ENCODE measurements at regions not wholly inside any gene's neighbourhood (a gene's known extent, or its start where the extent isn't known, plus 50 kb on each side); places are given as distances from the start of the nearest gene placed in this dataset.

DNA sequence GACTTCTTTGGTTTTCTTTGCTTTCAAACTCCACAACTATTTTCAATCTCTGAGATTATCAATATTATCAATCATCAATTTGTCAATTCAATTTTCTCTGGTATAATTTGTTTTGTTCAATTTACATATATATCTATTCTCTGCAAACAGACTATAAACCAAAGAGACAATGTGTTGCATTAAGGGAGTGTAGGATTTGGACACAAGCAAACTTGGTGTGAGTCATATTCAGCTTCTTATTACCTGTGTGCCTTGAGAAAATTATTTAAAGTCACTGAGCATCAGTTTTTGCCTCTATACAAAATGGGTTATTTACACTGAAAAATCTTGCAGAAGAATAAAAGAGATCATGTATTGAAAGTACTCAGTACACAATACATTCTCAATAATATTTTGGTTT lies 177.8 kb downstream of the NECTIN3 start:
- H3K4me3 ChIP-seq (ENCODE audit: low read depth, low read length): no peak overlapping the region
- H3K36me3 ChIP-seq (ENCODE audit: control insufficient read depth, insufficient read depth, low read length): no peaks in the 10 kb centered on the region
- Mint-ChIP-seq H3K4me3 (ENCODE audit: unreplicated experiment) (no peak overlapping the region), H3K36me3 (ENCODE audit: insufficient read depth, unreplicated experiment) (no peaks in the 10 kb centered on the region), H3K27me3 (ENCODE audit: insufficient read depth, unreplicated experiment) (peaks cover 3% of the 10 kb centered on the region), H3K27ac (ENCODE audit: unreplicated experiment) (no peak overlapping the region), H3K9me3 (ENCODE audit: unreplicated experiment) (no peaks in the 10 kb centered on the region), H3K4me1 (ENCODE audit: low read depth, unreplicated experiment) (no peaks in the 10 kb centered on the region)
- H3K9me3 ChIP-seq: no peaks in the 10 kb centered on the region
- TF ChIP-seq, protein P1, sequence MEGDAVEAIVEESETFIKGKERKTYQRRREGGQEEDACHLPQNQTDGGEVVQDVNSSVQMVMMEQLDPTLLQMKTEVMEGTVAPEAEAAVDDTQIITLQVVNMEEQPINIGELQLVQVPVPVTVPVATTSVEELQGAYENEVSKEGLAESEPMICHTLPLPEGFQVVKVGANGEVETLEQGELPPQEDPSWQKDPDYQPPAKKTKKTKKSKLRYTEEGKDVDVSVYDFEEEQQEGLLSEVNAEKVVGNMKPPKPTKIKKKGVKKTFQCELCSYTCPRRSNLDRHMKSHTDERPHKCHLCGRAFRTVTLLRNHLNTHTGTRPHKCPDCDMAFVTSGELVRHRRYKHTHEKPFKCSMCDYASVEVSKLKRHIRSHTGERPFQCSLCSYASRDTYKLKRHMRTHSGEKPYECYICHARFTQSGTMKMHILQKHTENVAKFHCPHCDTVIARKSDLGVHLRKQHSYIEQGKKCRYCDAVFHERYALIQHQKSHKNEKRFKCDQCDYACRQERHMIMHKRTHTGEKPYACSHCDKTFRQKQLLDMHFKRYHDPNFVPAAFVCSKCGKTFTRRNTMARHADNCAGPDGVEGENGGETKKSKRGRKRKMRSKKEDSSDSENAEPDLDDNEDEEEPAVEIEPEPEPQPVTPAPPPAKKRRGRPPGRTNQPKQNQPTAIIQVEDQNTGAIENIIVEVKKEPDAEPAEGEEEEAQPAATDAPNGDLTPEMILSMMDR (IDR thresholded peaks at IDR 0.05; ENCODE audit: insufficient read depth in 1 of 2, low read depth in 1 of 2, low read length in 1 of 2, severe bottlenecking in 1 of 2, unreplicated experiment in 1 of 2): no peak
- no TSS peak for BruUV-seq (replicated peaks)
- DNase-seq: no peak
- no peaks in the 10 kb centered on the region for H3K27me3 ChIP-seq (replicated peaks; ENCODE audit: control insufficient read depth, insufficient read depth, low read length)
- CTCF ChIA-PET: no interaction called here
- POLR2A ChIA-PET: no interaction called here
- no peaks in the 10 kb centered on the region for H3K4me1 ChIP-seq
- intact Hi-C loops (cut with micrococcal nuclease; ENCODE audit: unreplicated experiment): no loop called here

DNA sequence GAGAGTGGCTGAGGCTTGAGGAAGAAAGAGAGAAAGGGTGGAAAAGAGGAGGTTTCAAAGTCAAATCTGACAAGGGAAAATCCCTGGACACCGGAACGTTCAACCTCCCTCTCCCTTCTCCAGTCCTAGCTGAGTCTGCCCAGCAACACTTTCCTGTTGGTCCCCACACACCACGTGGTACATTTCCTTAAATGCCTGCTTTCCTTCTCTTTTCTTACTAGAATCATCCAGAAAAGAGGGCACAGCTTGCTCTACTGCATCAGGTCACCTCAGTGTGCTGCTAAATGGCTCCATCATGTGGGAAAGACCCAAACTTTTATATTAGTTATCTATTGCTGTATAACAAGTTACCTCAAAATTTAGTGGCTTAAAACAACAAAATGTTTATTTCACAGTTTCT lies 181.2 kb downstream of the NECTIN3 start:
- CTCF ChIA-PET: interaction anchor here (0.8 kb wide), 1 partner anchor 1223 kb away, joined by 13 read pairs; no protein-coding TSS in a partner anchor
- Histone ChIP-seq H3K36me3 (ENCODE audit: control insufficient read depth, insufficient read depth, low read length) (no peaks in the 10 kb centered on the region), H3K9me3 (no peaks in the 10 kb centered on the region), H3K4me3 (ENCODE audit: low read depth, low read length) (no peak overlapping the region), H3K4me1 (no peaks in the 10 kb centered on the region), H3K27me3 (replicated peaks; ENCODE audit: control insufficient read depth, insufficient read depth, low read length) (no peaks in the 10 kb centered on the region)
- no peak overlapping the region for H3K4me3 Mint-ChIP-seq (ENCODE audit: unreplicated experiment)
- no TSS peak for BruUV-seq (replicated peaks)
- TF ChIP-seq, protein P1 (IDR thresholded peaks at IDR 0.05; ENCODE audit: insufficient read depth in 1 of 2, low read depth in 1 of 2, low read length in 1 of 2, severe bottlenecking in 1 of 2, unreplicated experiment in 1 of 2): no peak
- peaks cover 3% of the 10 kb centered on the region for H3K27me3 Mint-ChIP-seq (ENCODE audit: insufficient read depth, unreplicated experiment)
- POLR2A ChIA-PET: no interaction called here
- no peaks in the 10 kb centered on the region for H3K4me1 Mint-ChIP-seq (ENCODE audit: low read depth, unreplicated experiment)
- intact Hi-C loops (cut with micrococcal nuclease; ENCODE audit: unreplicated experiment): no loop called here
- peak; percentile 18 to 38 for DNase-seq
- H3K9me3 Mint-ChIP-seq (ENCODE audit: unreplicated experiment): no peaks in the 10 kb centered on the region
- H3K36me3 Mint-ChIP-seq (ENCODE audit: insufficient read depth, unreplicated experiment): no peaks in the 10 kb centered on the region
- H3K27ac Mint-ChIP-seq (ENCODE audit: unreplicated experiment): no peak overlapping the region

DNA sequence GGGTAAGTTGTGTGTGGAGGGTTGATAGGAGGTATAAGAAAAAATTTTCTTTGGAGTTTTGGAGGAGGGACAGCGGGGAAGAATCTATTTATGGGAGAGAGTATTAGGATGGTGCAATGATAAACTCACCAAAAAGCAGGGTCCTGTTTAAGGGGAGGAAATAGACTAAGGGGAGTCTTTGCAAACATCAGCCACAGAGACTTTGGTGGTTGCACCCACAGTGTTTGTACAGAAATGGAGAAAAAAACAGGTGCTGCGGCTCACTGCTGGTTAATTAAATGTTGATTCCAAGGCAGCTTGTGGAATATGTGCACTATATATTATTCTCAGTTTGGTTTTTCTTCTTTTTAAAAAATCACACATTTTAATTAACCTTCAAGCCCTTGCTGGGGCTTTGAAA lies 182.1 kb downstream of the NECTIN3 start:
- intact Hi-C loops (cut with micrococcal nuclease; ENCODE audit: unreplicated experiment): no loop called here
- Histone ChIP-seq H3K4me1 (no peaks in the 10 kb centered on the region), H3K4me3 (ENCODE audit: low read depth, low read length) (no peak overlapping the region), H3K9me3 (no peaks in the 10 kb centered on the region), H3K36me3 (ENCODE audit: control insufficient read depth, insufficient read depth, low read length) (no peaks in the 10 kb centered on the region), H3K27me3 (replicated peaks; ENCODE audit: control insufficient read depth, insufficient read depth, low read length) (no peaks in the 10 kb centered on the region)
- no peaks in the 10 kb centered on the region for H3K9me3 Mint-ChIP-seq (ENCODE audit: unreplicated experiment)
- no peak overlapping the region for H3K4me3 Mint-ChIP-seq (ENCODE audit: unreplicated experiment)
- H3K36me3 Mint-ChIP-seq (ENCODE audit: insufficient read depth, unreplicated experiment): no peaks in the 10 kb centered on the region
- POLR2A ChIA-PET: no interaction called here
- H3K27ac Mint-ChIP-seq (ENCODE audit: unreplicated experiment): no peak overlapping the region
- CTCF ChIA-PET: no interaction called here
- H3K27me3 Mint-ChIP-seq (ENCODE audit: insufficient read depth, unreplicated experiment): peaks cover 3% of the 10 kb centered on the region
- TF ChIP-seq, protein P1 (IDR thresholded peaks at IDR 0.05; ENCODE audit: insufficient read depth in 1 of 2, low read depth in 1 of 2, low read length in 1 of 2, severe bottlenecking in 1 of 2, unreplicated experiment in 1 of 2): no peak
- no peak for DNase-seq
- no TSS peak for BruUV-seq (replicated peaks)
- no peaks in the 10 kb centered on the region for H3K4me1 Mint-ChIP-seq (ENCODE audit: low read depth, unreplicated experiment)
